ENCODE measurements at regions not wholly inside any gene's neighbourhood (a gene's known extent, or its start where the extent isn't known, plus 50 kb on each side); places are given as distances from the start of the nearest gene placed in this dataset.

DNA sequence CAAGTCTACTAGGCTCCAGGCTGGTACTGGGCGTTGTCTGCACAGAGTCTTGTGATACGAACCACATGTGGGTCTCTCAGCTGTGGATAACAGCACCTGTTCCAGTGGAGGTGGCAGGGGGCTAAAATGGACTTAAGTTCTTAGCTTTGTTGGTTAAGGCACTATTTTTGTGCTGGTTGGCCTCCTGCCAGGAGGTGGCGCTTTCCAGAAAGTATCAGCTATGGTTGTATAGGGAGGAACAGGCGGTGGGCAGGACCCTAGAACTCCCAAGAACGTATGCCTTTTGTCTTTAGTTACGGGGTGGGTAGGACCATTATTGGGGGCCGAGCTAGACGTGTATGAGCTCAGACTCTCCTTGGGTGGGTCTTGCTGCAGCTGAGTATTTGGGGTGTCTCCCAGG, 1138.4 kb downstream of the PCDH19 start:
- no peak overlapping the region for H2BK120ac ChIP-seq (ENCODE audit: low read depth, low read length)
- no peak overlapping the region for H3K4me2 ChIP-seq (ENCODE audit: low read length, poor library complexity, severe bottlenecking)
- H2AFZ ChIP-seq (ENCODE audit: low read depth, low read length) = no peak overlapping the region
- H3K36me3 ChIP-seq (ENCODE audit: control insufficient read depth in 1 of 2, insufficient read depth in 2 of 2, low read depth in 1 of 2, low read length in 2 of 2) = no peaks in the 10 kb centered on the region
- peaks cover 33% of the 10 kb centered on the region for H3K9me3 ChIP-seq (ENCODE audit: control insufficient read depth, low read length)
- H2BK12ac ChIP-seq (ENCODE audit: low read length in 2 of 2) = no peak overlapping the region
- no peak overlapping the region for H2BK15ac ChIP-seq (ENCODE audit: low read depth, poor library complexity, severe bottlenecking)
- H3K18ac ChIP-seq (ENCODE audit: low read depth in 1 of 2, low read length in 2 of 2) = no peak overlapping the region
- DNase-seq = no peak
- H4K8ac ChIP-seq (ENCODE audit: low read length) = no peak overlapping the region
- no peak overlapping the region for H2BK5ac ChIP-seq (ENCODE audit: low read depth, low read length, poor library complexity, severe bottlenecking)
- no peak overlapping the region for H3K9ac ChIP-seq (ENCODE audit: low read length)
- no peak overlapping the region for H3K4me3 ChIP-seq (ENCODE audit: insufficient read depth in 1 of 2, low read depth in 1 of 2, low read length in 2 of 2)
- H3K27me3 ChIP-seq (ENCODE audit: control insufficient read depth in 1 of 2, insufficient read depth in 1 of 2, low read length in 2 of 2) = no peaks in the 10 kb centered on the region
- H3K4ac ChIP-seq (ENCODE audit: low read depth in 1 of 2, low read length in 2 of 2) = no peak overlapping the region
- no peaks in the 10 kb centered on the region for H3K4me1 ChIP-seq (ENCODE audit: control insufficient read depth, insufficient read depth, low read depth, low read length)
- H3K79me1 ChIP-seq (replicated peaks; ENCODE audit: low read length, poor library complexity, severe bottlenecking) = no peaks in the 10 kb centered on the region
- WGBS = 84% methylated on average over 6 of the region's 8 CpGs
- H3K14ac ChIP-seq (ENCODE audit: low read length in 2 of 2) = no peak overlapping the region
- H2AK5ac ChIP-seq (ENCODE audit: low read length, severe bottlenecking) = no peak overlapping the region
- no peak overlapping the region for H3K23ac ChIP-seq (ENCODE audit: low read length in 2 of 2)
- no peak overlapping the region for H3K27ac ChIP-seq (ENCODE audit: low read length, poor library complexity, severe bottlenecking)
- no peak overlapping the region for H4K91ac ChIP-seq (ENCODE audit: low read length)

DNA sequence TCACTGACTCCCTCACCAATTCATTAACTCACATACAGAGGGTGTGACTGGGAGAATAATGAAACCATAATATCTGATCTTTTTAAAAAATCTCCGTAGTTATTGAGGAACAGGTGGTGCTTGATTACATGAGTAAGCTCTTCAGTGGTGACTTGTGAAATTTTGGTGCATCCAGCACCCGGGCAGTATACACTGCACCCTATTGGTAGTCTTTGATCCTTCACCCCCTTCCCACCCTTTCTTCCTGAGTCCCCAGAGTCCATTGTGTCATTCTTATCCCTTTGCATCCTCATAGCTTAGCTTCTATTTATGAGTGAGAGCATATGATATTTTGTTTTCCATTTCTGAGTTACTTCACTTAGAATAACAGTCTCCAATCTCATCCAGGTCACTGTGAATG, 1143.8 kb downstream of the PCDH19 start:
- no peak overlapping the region for H2AK5ac ChIP-seq (ENCODE audit: low read length, severe bottlenecking)
- no peak overlapping the region for H3K9ac ChIP-seq (ENCODE audit: low read length)
- no CpG with 5 or more reads among the region's 2 CpGs for WGBS

DNA sequence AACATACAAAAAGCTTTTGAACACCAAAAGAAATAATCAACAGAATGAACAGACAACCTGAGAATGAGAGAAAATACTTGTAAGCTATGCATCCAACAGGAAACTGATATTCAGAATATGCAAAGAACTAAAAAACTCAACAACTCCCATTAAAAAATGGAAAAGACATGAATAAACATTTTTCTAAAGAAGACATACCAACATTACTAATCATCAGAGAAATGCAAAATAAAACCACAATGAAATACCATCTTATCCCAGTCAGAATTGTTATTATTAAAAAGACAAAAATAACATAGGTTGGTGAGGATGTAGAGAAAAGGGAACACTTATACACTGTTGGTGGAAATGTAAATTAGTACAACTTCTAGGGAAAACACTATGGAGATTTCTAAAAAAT, 1161.9 kb downstream of the PCDH19 start:
- Histone ChIP-seq H3K27ac (ENCODE audit: low read length, poor library complexity, severe bottlenecking) (no peak overlapping the region), H3K9me3 (ENCODE audit: control insufficient read depth, low read length) (peaks cover 5% of the 10 kb centered on the region)

More for the DNA sequence above, 1143.8 kb downstream of the PCDH19 start:
- DNase-seq = no peak
- H3K14ac ChIP-seq (ENCODE audit: low read length in 2 of 2) = no peak overlapping the region
- no peaks in the 10 kb centered on the region for H3K36me3 ChIP-seq (ENCODE audit: control insufficient read depth in 1 of 2, insufficient read depth in 2 of 2, low read depth in 1 of 2, low read length in 2 of 2)
- H3K18ac ChIP-seq (ENCODE audit: low read depth in 1 of 2, low read length in 2 of 2) = no peak overlapping the region
- H4K8ac ChIP-seq (ENCODE audit: low read length) = no peak overlapping the region
- no peak overlapping the region for H3K4ac ChIP-seq (ENCODE audit: low read depth in 1 of 2, low read length in 2 of 2)
- no peak overlapping the region for H2AFZ ChIP-seq (ENCODE audit: low read depth, low read length)
- no peak overlapping the region for H2BK12ac ChIP-seq (ENCODE audit: low read length in 2 of 2)
- H3K4me2 ChIP-seq (ENCODE audit: low read length, poor library complexity, severe bottlenecking) = no peak overlapping the region
- H3K79me1 ChIP-seq (replicated peaks; ENCODE audit: low read length, poor library complexity, severe bottlenecking) = no peaks in the 10 kb centered on the region
- H3K27me3 ChIP-seq (ENCODE audit: control insufficient read depth in 1 of 2, insufficient read depth in 1 of 2, low read length in 2 of 2) = no peaks in the 10 kb centered on the region
- no peaks in the 10 kb centered on the region for H3K4me1 ChIP-seq (ENCODE audit: control insufficient read depth, insufficient read depth, low read depth, low read length)
- peaks cover 19% of the 10 kb centered on the region for H3K9me3 ChIP-seq (ENCODE audit: control insufficient read depth, low read length)
- H2BK120ac ChIP-seq (ENCODE audit: low read depth, low read length) = no peak overlapping the region
- no peak overlapping the region for H4K91ac ChIP-seq (ENCODE audit: low read length)
- no peak overlapping the region for H3K4me3 ChIP-seq (ENCODE audit: insufficient read depth in 1 of 2, low read depth in 1 of 2, low read length in 2 of 2)
- H3K27ac ChIP-seq (ENCODE audit: low read length, poor library complexity, severe bottlenecking) = no peak overlapping the region
- H3K23ac ChIP-seq (ENCODE audit: low read length in 2 of 2) = no peak overlapping the region
- H2BK5ac ChIP-seq (ENCODE audit: low read depth, low read length, poor library complexity, severe bottlenecking) = no peak overlapping the region
- H2BK15ac ChIP-seq (ENCODE audit: low read depth, poor library complexity, severe bottlenecking) = no peak overlapping the region

DNA sequence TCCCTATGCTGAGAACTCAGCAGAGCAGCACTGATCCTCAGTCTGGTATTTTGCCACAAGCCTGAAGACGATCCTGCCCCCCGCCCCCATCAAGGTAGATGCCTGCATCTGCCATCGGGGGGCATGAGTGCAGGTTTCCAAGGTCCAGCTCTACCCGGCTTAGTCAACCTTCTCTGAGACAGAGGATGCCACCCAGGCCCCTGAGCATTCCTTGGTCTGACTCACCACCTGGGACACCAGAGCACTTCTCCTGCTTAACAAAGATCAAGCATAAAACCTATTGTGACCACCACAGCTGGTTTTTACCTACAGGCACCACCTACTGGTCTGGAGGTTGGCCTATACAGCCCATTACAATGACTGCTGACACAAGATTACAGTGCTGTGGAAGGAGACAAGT, 1168.1 kb downstream of the PCDH19 start:
- Histone ChIP-seq H2AFZ (ENCODE audit: low read depth, low read length) (no peak overlapping the region), H3K36me3 (ENCODE audit: control insufficient read depth in 1 of 2, insufficient read depth in 2 of 2, low read depth in 1 of 2, low read length in 2 of 2) (no peaks in the 10 kb centered on the region), H2BK15ac (ENCODE audit: low read depth, poor library complexity, severe bottlenecking) (no peak overlapping the region), H3K4ac (ENCODE audit: low read depth in 1 of 2, low read length in 2 of 2) (no peak overlapping the region), H2BK120ac (ENCODE audit: low read depth, low read length) (no peak overlapping the region), H3K4me1 (ENCODE audit: control insufficient read depth, insufficient read depth, low read depth, low read length) (no peaks in the 10 kb centered on the region), H3K79me1 (replicated peaks; ENCODE audit: low read length, poor library complexity, severe bottlenecking) (no peaks in the 10 kb centered on the region), H3K18ac (ENCODE audit: low read depth in 1 of 2, low read length in 2 of 2) (no peak overlapping the region), H3K23ac (ENCODE audit: low read length in 2 of 2) (no peak overlapping the region), H3K14ac (ENCODE audit: low read length in 2 of 2) (no peak overlapping the region), H2AK5ac (ENCODE audit: low read length, severe bottlenecking) (no peak overlapping the region), H2BK12ac (ENCODE audit: low read length in 2 of 2) (no peak overlapping the region), H3K27me3 (ENCODE audit: control insufficient read depth in 1 of 2, insufficient read depth in 1 of 2, low read length in 2 of 2) (no peaks in the 10 kb centered on the region), H3K4me3 (ENCODE audit: insufficient read depth in 1 of 2, low read depth in 1 of 2, low read length in 2 of 2) (no peak overlapping the region), H3K9ac (ENCODE audit: low read length) (no peak overlapping the region), H3K27ac (ENCODE audit: low read length, poor library complexity, severe bottlenecking) (no peak overlapping the region), H3K4me2 (ENCODE audit: low read length, poor library complexity, severe bottlenecking) (no peak overlapping the region), H4K8ac (ENCODE audit: low read length) (no peak overlapping the region), H2BK5ac (ENCODE audit: low read depth, low read length, poor library complexity, severe bottlenecking) (peak overlapping the region; percentile 8), H3K9me3 (ENCODE audit: control insufficient read depth, low read length) (peaks cover 3% of the 10 kb centered on the region), H4K91ac (ENCODE audit: low read length) (no peak overlapping the region)
- 46% methylated on average over 4 of the region's 4 CpGs for WGBS
- DNase-seq = no peak

More for the DNA sequence above, 1161.9 kb downstream of the PCDH19 start:
- no peak overlapping the region for H3K14ac ChIP-seq (ENCODE audit: low read length in 2 of 2)
- H3K9ac ChIP-seq (ENCODE audit: low read length) = no peak overlapping the region
- H3K4me3 ChIP-seq (ENCODE audit: insufficient read depth in 1 of 2, low read depth in 1 of 2, low read length in 2 of 2) = no peak overlapping the region
- no peaks in the 10 kb centered on the region for H3K36me3 ChIP-seq (ENCODE audit: control insufficient read depth in 1 of 2, insufficient read depth in 2 of 2, low read depth in 1 of 2, low read length in 2 of 2)
- no peak overlapping the region for H3K4me2 ChIP-seq (ENCODE audit: low read length, poor library complexity, severe bottlenecking)
- H3K4ac ChIP-seq (ENCODE audit: low read depth in 1 of 2, low read length in 2 of 2) = no peak overlapping the region
- no peak overlapping the region for H3K23ac ChIP-seq (ENCODE audit: low read length in 2 of 2)
- no peak overlapping the region for H2BK120ac ChIP-seq (ENCODE audit: low read depth, low read length)
- H2AK5ac ChIP-seq (ENCODE audit: low read length, severe bottlenecking) = no peak overlapping the region
- H3K18ac ChIP-seq (ENCODE audit: low read depth in 1 of 2, low read length in 2 of 2) = no peak overlapping the region
- no peaks in the 10 kb centered on the region for H3K4me1 ChIP-seq (ENCODE audit: control insufficient read depth, insufficient read depth, low read depth, low read length)
- H2AFZ ChIP-seq (ENCODE audit: low read depth, low read length) = no peak overlapping the region
- no peak overlapping the region for H2BK12ac ChIP-seq (ENCODE audit: low read length in 2 of 2)
- H4K91ac ChIP-seq (ENCODE audit: low read length) = no peak overlapping the region
- DNase-seq = no peak
- no peak overlapping the region for H2BK15ac ChIP-seq (ENCODE audit: low read depth, poor library complexity, severe bottlenecking)
- no peaks in the 10 kb centered on the region for H3K27me3 ChIP-seq (ENCODE audit: control insufficient read depth in 1 of 2, insufficient read depth in 1 of 2, low read length in 2 of 2)
- H4K8ac ChIP-seq (ENCODE audit: low read length) = no peak overlapping the region
- no peak overlapping the region for H2BK5ac ChIP-seq (ENCODE audit: low read depth, low read length, poor library complexity, severe bottlenecking)
- H3K79me1 ChIP-seq (replicated peaks; ENCODE audit: low read length, poor library complexity, severe bottlenecking) = no peaks in the 10 kb centered on the region
